GM21528 (cell line): ENCODE measurements at regions not wholly inside any gene's neighbourhood (a gene's known extent, or its start where the extent isn't known, plus 50 kb on each side); places are given as distances from the start of the nearest gene placed in this dataset.
A peak's percentile ranks its signal among the peaks of the same experiment; 100 is the strongest.
"Not testable (repeated sequence)": the region's sequence is repeated elsewhere in the genome, so short reads cannot be mapped to it uniquely, and the experiment has no call there.

Experiments
- ATAC-seq: cut with Tn5 transposase; IDR thresholded peaks from one replicate; pipeline ENCODE4 v1.9.1; 2021; ENCODE audit warnings: mild to moderate bottlenecking, moderate library complexity; ENCODE audit not compliant: unreplicated experiment, low FRiP score

DNA sequence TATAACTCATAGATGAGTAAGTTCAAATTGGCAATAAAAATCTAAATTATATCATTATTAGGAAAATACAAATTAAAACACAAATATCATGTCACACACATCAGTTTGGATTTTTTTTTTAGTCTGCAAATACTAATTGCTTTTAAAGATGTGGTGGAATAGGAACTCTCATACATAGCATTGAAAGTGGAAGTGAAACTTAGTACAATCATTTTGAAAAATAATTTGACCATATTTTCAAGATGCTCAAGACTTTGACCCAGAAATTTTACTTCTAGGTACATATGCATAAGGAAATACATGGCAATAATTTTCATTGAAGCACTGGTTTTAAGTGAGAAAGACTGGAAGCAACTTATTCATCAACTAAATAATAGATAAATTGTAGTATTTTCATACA lies 147.5 kb upstream of the SMIM31 start:
- ATAC-seq = peak; percentile 97

DNA sequence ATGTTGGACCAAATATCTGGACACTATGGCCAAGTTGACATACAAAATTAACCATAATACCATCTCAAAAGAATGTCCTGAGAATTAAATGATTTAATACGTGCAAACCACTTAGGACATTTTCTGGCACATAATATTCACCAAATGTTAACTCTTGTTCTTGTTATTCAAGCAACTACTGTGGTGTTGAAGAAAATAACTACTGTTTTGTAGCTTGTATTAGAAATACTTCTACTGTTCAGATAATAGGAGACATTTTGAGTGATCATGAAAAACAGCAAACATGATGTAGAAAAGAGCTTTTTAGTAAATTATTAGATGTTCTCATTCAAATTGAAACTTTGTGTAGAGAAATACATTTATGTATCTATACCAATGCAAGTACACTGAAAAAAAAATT lies 140.7 kb upstream of the SMIM31 start:
- ATAC-seq = no peak

DNA sequence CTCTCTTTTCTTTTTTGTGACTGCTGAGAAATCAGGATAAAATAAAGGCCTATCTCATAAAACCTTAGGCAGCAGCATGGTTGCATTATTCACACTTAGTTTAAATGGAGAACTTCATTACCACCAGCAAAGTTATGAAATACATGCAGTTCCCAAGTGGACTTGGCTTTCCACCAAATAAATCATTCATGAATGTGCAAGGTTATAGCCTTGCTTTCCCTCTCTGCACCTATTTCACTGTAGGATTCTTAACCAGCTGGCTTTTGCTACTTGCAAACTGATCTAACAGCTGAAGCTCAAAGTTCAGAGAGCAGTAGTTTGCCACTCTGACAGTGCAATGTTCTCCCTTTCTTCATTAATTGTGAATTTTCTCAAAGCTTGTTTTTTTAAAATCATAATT lies 140.1 kb upstream of the SMIM31 start:
- ATAC-seq = no peak

DNA sequence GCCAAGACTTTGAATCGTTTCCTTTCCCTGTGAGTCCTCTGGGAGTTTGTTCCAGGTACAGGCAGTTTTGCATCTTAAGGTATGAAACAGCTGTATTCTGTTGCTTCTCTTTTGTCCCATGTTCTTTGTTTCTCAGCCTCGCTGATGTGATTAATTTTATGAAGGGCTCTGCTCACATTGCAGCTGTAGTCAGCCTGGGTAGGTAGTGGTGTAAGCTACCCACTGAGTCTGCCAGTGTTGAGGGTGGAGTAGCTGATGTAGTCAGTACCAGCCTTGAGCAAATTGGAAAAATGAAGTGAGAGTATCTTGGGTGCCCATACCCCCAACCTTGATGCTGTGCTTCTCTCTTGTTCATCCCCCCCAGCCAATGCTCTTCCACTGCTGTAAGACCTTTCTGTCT lies 139.6 kb upstream of the SMIM31 start:
- ATAC-seq = no peak

DNA sequence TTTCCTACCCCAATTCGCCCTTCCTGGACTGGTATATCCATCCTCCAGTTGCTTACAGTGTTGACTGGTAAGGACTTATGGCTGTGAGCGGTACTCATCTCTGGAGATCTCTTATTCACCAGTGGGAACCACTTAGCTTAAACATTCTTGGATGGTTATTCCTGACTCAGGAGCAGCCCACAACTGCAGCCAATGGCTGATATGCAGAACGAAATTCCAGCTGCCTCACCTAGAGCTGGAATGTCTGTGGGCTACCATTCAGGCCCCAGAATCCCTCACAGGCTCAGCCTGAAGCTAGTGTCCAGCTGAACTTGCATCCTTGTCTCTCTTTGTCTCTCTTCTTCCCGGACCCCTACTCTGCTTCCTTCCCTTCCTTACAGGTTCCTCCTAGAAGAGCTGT lies 138.9 kb upstream of the SMIM31 start:
- no peak for ATAC-seq

DNA sequence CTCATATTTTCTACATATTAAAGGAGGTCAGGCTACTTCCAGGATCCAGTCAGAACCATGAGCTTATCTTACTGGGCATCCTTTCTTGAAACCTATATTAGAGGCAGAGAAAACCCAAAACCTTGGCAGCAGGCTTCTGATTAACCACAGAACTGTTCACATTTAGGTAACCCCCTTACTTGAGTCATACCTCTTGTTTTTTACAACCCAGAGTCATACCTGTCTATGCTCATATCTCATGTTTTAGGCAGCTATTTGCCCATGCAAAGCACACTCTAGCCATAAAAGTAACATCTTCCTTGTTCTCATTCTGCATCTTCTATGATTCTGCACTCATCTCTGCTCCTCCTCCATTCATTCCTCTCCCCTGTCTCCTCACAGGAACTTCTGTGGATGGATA lies 138.0 kb upstream of the SMIM31 start:
- ATAC-seq = no peak

DNA sequence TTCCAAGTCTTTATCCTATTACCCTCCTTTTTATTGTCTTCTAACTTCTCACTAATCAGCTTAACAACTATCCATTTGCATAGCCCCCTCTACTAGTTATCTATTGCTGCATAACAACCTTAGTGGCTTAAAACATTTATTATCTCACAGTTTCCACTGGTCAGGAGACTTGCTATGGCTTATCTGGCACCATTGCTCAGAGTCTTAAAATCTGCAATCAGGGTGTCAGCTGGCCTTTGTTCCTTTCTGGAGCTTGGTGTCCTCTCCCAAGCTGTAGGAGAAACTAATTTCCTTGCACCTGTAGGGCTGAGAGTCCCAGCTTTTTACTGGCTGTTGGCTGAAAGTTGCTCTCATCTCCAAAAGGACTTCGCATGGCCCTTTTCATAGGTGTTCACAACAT lies 137.0 kb upstream of the SMIM31 start:
- ATAC-seq = no peak

DNA sequence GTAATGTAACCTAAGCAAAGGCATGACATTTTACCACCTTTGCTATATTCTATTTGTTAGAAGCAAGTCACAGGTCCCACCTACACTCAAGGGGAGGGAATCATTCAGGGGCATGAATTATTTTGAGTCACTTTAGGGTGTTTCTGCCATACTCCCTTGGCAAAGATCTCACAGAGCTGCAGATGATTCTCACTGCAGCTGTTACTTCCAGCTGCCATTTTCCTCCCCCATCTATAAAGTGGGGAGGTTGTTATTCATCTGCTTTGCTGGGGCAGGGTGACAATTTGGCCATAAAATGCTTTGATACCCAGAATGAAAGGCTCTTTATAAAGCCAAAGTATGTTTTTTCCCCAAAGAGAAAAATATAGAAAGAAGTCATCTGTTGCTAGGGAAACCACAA lies 136.5 kb upstream of the SMIM31 start:
- ATAC-seq = no peak

DNA sequence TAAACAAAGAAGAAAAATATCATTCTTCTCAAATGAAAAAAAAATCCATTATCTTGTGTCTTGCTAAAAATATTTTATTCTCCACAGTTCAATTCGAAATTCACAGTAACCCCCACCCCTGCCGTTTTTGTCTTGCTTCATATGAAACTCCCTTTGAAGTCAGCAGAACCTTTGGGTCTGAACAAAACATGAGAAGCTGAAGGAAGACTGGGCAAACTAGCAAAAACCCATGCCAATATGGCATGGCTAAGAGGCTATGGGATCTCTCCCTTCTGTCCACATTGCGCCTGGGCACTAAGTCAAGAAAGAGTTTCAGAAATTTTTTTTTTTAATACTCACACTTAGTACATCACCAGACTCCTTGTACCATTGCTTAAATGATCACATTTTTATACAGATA lies 136.0 kb upstream of the SMIM31 start:
- no peak for ATAC-seq

DNA sequence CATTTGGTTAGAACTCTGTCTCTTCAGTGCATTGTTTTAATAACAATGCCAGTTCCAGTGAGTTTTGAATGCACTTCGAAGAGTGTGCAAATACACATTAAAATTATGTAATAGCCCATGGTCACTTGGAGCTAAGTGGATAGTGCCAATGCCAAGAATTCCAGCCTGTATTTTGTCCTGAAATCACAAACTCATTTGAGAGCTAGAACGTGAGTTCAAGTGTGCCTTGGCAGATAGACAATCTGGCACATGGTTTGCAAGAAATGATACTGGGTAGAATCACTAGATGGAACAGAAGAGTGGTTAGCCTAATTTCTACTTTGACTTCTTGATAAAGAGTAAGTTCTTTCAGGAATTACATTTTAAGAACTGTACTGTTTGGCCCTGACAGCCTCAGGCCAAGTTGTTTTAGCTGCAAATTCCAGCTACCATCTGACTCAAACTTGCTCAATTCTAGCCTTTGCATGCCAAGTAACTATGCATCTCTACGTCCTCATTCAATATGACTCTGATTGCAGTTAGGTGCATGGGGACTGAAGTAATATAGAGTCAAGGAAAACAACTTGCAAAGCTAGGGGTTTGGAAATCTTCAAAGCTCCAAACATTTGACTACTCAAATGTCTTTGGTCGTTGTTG lies 131.9 kb upstream of the SMIM31 start:
- no peak for ATAC-seq

DNA sequence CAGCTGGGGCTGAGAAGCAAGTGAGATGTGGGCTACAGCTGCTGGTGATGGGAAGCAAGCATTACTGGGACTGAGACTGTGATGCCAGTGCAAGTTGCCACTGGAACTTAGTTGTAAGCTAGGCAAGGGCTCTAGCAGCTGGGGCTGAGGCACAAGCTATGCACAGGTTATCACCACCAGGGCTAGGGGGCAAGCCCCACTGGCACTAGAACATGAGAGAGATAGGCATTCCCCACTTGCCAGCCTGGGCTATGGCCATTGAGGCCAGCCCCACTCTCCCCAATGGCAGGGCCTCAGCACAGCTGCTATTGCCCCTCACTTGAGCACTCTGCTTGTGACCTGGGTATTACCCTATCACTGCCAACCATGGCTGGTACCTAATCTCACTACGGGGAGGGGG lies 130.8 kb upstream of the SMIM31 start:
- no peak for ATAC-seq

DNA sequence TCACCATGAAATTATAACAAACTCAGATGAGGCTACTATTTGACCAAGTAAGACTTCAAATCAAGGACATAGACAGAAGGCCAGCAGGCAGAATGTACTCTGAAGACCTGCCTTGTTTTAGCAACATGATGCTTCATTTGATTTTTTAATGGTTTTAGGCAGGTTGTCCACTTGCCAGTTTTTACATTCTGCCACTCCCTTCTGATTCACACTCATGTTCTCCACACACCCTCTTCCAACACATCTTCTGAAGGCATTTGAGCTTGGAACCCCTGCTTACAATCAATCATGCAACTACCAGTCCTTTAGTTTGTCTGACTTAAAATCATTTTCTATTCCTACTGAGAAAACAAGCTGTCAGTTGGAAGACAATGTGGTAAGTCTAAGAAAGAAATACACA lies 114.9 kb upstream of the SMIM31 start:
- ATAC-seq = no peak

DNA sequence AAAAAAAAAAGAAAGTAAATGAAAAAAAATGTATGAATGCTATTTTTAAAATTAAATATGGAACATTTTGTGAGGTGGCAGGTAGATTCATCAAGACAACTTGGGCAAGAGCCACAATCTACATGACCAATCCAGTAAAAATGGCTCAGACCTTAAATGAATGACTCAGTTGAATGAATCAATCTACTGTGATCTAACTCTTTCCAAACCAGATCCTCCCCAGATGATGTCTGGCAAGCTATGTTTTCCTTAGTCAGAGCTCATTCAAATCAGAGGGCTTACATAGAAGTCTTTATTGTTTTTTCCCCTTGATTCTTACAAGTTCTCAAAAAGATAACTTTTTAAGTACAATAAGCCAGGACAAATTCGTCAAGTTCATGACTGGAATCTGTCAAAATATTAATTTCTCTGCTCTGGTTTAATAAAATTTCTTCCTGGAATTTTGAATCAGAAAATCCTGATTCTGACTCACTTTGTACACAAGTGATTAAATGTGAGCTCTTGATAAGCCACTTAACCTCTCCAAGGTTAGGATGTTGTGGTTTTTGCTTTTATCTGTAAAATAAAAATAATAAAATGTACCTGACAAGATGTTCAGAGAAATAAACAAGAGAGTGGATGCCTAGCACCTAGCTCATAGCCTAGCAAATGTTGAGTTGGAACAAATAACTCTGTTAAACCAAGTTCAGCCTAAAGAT lies 105.6 kb upstream of the SMIM31 start:
- no peak for ATAC-seq

DNA sequence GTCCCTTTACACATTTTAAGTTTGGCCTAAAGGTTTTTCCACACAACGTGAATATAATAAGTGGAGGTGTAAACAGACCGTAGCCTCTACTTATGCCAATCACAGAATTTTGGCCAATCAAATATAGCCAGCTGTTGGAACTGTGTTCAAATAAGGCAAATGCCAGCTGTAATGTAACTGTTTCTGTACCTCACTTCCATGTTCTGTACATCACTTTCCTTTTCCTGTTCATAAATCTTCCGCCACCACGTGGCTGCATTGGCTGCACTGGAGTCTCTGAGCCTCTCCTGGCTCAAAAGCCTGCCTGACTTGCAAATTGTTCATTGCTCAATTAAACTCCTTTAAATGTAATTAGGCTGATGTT lies 105.1 kb upstream of the SMIM31 start:
- no peak for ATAC-seq

DNA sequence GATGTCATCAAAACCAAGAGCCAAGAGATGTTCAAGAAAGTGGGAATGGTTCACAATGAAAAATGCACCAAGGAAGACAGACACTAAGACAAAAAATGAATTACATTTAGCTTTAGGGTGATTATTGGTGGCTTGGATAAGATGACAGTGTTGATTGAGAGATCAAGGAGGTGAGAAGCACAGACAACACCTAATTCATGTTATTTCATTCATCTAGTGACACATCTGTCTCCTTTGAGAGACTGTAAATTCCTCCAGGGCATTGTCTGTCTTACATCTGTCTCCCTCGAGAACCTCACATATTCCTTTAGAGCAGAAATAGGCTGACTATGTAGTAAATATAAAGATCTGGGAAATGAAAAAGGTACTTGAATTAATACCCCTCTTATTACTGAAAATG lies 94.2 kb upstream of the SMIM31 start:
- no peak for ATAC-seq

DNA sequence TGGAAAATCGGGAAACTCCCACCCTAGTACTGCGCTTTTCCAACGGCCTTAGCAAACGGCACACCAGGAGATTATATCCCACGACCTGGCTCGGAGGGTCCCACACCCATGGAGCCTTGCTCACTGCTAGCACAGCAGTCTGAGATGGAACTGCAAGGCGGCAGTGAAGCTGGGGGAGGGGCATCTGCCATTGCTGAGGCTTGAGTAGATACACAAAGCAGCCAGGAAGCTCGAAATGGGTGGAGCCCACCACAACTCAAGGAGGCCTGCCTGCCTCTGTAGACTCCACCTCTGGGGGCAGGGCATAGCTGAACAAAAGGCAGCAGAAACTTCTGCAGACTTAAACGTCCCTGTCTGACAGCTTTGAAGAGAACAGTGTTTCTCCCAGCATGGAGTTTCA lies 77.8 kb upstream of the SMIM31 start:
- not testable (repeated sequence) for ATAC-seq

DNA sequence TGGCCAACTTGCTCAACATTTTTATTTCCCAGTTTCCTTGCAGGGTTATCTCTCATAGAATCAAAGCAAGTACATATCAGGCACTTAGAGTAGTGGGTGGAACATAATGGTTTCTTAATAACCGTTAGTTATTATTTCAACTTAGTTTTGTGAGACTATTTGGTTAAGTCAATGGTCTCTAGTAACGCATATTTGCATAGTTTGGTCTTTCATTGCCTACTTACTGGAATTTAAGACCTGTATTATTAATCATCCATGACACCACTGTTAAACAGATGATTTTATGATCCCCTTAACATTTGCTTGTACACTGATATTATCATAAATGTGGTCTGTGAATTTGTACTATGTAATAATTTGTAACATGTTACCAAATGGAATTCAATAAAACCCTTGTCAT lies 70.9 kb upstream of the SMIM31 start:
- no peak for ATAC-seq

DNA sequence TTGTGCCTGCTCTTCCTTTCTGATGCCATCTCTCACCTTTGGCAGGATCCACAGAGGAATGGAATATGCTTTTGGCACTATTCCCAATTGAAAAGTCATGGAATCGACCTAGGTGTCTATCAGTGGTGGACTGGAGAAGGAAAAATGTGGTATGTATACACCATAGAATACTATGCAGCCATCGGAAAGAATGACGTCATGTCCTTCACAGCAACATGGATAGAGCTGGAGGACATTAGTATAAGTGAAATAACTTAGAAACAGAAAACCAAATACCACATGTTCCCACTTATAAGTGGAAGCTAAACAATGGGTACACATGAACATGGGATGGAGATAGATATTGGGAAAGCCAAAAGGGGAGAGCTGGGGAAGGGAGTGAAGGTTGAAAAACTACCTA lies 58.3 kb upstream of the SMIM31 start:
- no peak for ATAC-seq

DNA sequence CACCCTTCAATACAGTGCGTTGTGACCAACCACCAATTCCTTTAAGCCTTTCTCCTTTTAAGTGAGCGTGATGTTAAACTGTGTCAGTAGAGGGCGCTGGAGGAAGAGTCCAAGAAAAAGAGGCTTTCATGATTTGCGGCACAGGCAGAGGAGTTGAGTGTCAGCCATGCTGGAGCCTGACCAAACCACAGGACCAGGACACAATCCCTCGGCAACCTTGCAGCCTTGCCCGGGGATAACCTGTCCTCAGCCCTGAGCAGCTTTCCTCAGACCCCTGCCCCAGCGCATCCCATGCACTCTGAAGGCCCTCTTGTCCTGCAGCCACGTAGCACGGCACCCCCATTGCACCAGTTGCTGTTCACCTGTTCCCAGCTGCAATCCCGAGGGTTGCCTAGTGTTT lies 53.5 kb upstream of the SMIM31 start:
- no peak for ATAC-seq

DNA sequence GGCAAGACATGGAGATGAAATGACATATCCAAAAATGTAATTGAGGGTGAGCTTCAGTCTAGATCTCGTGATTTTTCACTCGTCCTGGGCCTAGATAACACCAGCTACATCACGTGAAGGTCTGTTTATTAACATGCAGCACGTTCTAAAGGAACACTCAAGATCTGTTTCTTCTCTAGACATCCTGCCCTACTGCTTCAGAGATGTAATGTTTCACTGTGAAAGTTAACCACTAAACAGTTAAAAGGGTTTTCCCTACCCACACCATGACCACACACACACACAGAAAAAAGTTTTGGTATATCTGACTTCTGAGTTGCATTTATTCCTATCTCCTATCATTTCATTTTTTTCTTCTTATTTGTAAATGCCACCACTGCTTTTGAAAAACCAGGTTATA lies 52.3 kb upstream of the SMIM31 start:
- ATAC-seq = peak; percentile 88
